H9 (cell line): ENCODE measurements at regions not wholly inside any gene's neighbourhood (a gene's known extent, or its start where the extent isn't known, plus 50 kb on each side); places are given as distances from the start of the nearest gene placed in this dataset.

Experiments
- DNase-seq: peaks from one replicate; pipeline ENCODE4 v3.0.0-alpha.2; 2017
- H2AFZ ChIP-seq: one replicate; pipeline ENCODE4 v1.6.1; 2013; ENCODE audit warnings: mild to moderate bottlenecking, low read length, control low read depth, moderate library complexity
- H2AK5ac ChIP-seq: 2 replicates; pipeline ENCODE4 v1.6.1; 2013; ENCODE audit warnings: low read length, control low read depth, mixed read lengths; ENCODE audit not compliant: insufficient read length
- H2BK120ac ChIP-seq: one replicate; pipeline ENCODE4 v1.6.1; 2013; ENCODE audit warnings: low read depth, mild to moderate bottlenecking, low read length, control low read depth, inconsistent platforms; ENCODE audit not compliant: poor library complexity, severe bottlenecking
- H2BK12ac ChIP-seq: 2 replicates; pipeline ENCODE4 v1.6.1; 2013; ENCODE audit warnings: low read length, control low read depth, mixed read lengths, low read depth; ENCODE audit not compliant: insufficient read length
- H2BK15ac ChIP-seq: 2 replicates; pipeline ENCODE4 v1.6.1; 2013; ENCODE audit warnings: low read depth, low read length, control low read depth
- H2BK20ac ChIP-seq: one replicate; pipeline ENCODE4 v1.6.1; 2013; ENCODE audit warnings: low read depth, mild to moderate bottlenecking, low read length, control low read depth, inconsistent platforms; ENCODE audit not compliant: poor library complexity, severe bottlenecking
- H2BK5ac ChIP-seq: 2 replicates; pipeline ENCODE4 v1.6.1; 2013; ENCODE audit warnings: low read length, control low read depth, mixed read lengths; ENCODE audit not compliant: insufficient read length
- H3K14ac ChIP-seq: 2 replicates; pipeline ENCODE4 v1.6.1; 2013; ENCODE audit warnings: low read length, control low read depth; ENCODE audit not compliant: insufficient read depth
- H3K18ac ChIP-seq: 2 replicates; pipeline ENCODE4 v1.6.1; 2013; ENCODE audit warnings: low read depth, mild to moderate bottlenecking, mixed read lengths, low read length, control low read depth; ENCODE audit not compliant: insufficient read length
- H3K23ac ChIP-seq: 2 replicates; pipeline ENCODE4 v1.6.1; 2013; ENCODE audit warnings: low read length, control low read depth, mixed read lengths, low read depth; ENCODE audit not compliant: insufficient read length
- H3K23me2 ChIP-seq: 2 replicates; pipeline ENCODE4 v1.6.1; 2013; ENCODE audit warnings: low read depth, mild to moderate bottlenecking, mixed read lengths, low read length, control low read depth; ENCODE audit not compliant: insufficient read length, poor library complexity, severe bottlenecking
- H3K27ac ChIP-seq: 2 replicates; pipeline ENCODE4 v1.5.1; 2013; ENCODE audit warnings: low read length, control low read depth, mixed read lengths, low read depth; ENCODE audit not compliant: insufficient read length
- H3K27me3 ChIP-seq: 2 replicates; pipeline ENCODE4 v1.6.1; 2013; ENCODE audit warnings: low read length, control low read depth, inconsistent platforms; ENCODE audit not compliant: insufficient read depth
- H3K4ac ChIP-seq: 2 replicates; pipeline ENCODE4 v1.6.1; 2013; ENCODE audit warnings: low read depth, mild to moderate bottlenecking, control low read depth, inconsistent platforms, low read length, moderate library complexity
- H3K4me1 ChIP-seq: 2 replicates; pipeline ENCODE4 v1.6.1; 2013; ENCODE audit warnings: low read length, control low read depth, inconsistent platforms; ENCODE audit not compliant: insufficient read depth
- H3K4me2 ChIP-seq: 2 replicates; pipeline ENCODE4 v1.6.1; 2013; ENCODE audit warnings: low read length, control low read depth, mixed read lengths; ENCODE audit not compliant: insufficient read length, insufficient read depth
- H3K56ac ChIP-seq: 2 replicates; pipeline ENCODE4 v1.6.1; 2013; ENCODE audit warnings: low read depth, mild to moderate bottlenecking, mixed read lengths, low read length, control low read depth; ENCODE audit not compliant: insufficient read length
- H3K79me1 ChIP-seq: 2 replicates; pipeline ENCODE4 v1.6.1; 2013; ENCODE audit warnings: low read depth, mild to moderate bottlenecking, moderate library complexity, low read length, control low read depth, inconsistent platforms; ENCODE audit not compliant: insufficient read depth, poor library complexity, severe bottlenecking
- H3K79me2 ChIP-seq: 2 replicates; pipeline ENCODE4 v1.6.1; 2013; ENCODE audit warnings: low read length, control low read depth, inconsistent platforms; ENCODE audit not compliant: insufficient read depth
- H3K9ac ChIP-seq: 2 replicates; pipeline ENCODE4 v1.6.1; 2013; ENCODE audit warnings: low read length, control low read depth, mixed read lengths; ENCODE audit not compliant: insufficient read length; ENCODE audit errors: extremely low read depth
- H3K9me3 ChIP-seq: one replicate; pipeline ENCODE4 v1.6.1; 2013; ENCODE audit warnings: low read depth, low read length, inconsistent platforms; ENCODE audit not compliant: control insufficient read depth
- H3T11ph ChIP-seq: one replicate; pipeline ENCODE4 v1.6.1; 2013; ENCODE audit warnings: mild to moderate bottlenecking, low read length, control low read depth, inconsistent platforms
- H4K20me1 ChIP-seq: one replicate; pipeline ENCODE4 v1.6.1; 2013; ENCODE audit not compliant: control insufficient read depth, insufficient read length, insufficient read depth
- H4K5ac ChIP-seq: 2 replicates; pipeline ENCODE4 v1.6.1; 2013; ENCODE audit warnings: low read depth, mild to moderate bottlenecking, mixed read lengths, low read length, control low read depth; ENCODE audit not compliant: insufficient read length
- H4K8ac ChIP-seq: replicated peaks from 2 replicates; pipeline ENCODE4 v1.6.1; 2013; ENCODE audit warnings: low read length, control low read depth, mixed read lengths, low read depth; ENCODE audit not compliant: insufficient read length
- H4K91ac ChIP-seq: 2 replicates; pipeline ENCODE4 v1.6.1; 2013; ENCODE audit warnings: low read depth, mild to moderate bottlenecking, moderate library complexity, mixed read lengths, low read length, control low read depth; ENCODE audit not compliant: insufficient read length
- H3K27ac Mint-ChIP-seq, 3 experiments: 2 replicates in 2 of 3; 3 replicates in 1 of 3; pipeline ENCODE4 v1.8.0; 2020 to 2021; ENCODE audit warnings: mixed read lengths in 3 of 3, mild to moderate bottlenecking in 1 of 3, moderate library complexity in 1 of 3
- H3K27me3 Mint-ChIP-seq: 2 replicates; pipeline ENCODE4 v1.8.0; 2021; ENCODE audit warnings: low read depth, mild to moderate bottlenecking, moderate library complexity, mixed read lengths
- H3K36me3 Mint-ChIP-seq, 3 experiments: 2 replicates in 2 of 3; 3 replicates in 1 of 3; pipeline ENCODE4 v1.8.0; 2020 to 2021; ENCODE audit warnings: low read depth in 3 of 3, mixed read lengths in 3 of 3; ENCODE audit not compliant: insufficient read depth in 1 of 3
- H3K4me1 Mint-ChIP-seq, 2 experiments: 2 replicates each; pipeline ENCODE4 v1.8.0; 2020; ENCODE audit warnings: mixed read lengths in 2 of 2
- H3K4me3 Mint-ChIP-seq, 2 experiments: 2 replicates in 1 of 2; 3 replicates in 1 of 2; pipeline ENCODE4 v1.8.0; 2020 to 2021; ENCODE audit warnings: mild to moderate bottlenecking in 2 of 2, mixed read lengths in 2 of 2, moderate library complexity in 1 of 2
- H3K9me3 Mint-ChIP-seq, 2 experiments: 2 replicates in 1 of 2; 3 replicates in 1 of 2; pipeline ENCODE4 v1.8.0; 2020; ENCODE audit warnings: mild to moderate bottlenecking in 2 of 2, mixed read lengths in 2 of 2, moderate library complexity in 1 of 2
- CTCF ChIP-seq: fragments of 200-600 bp; sonication (generic); conservative IDR thresholded peaks from 3 replicates; pipeline ENCODE4 v1.8.0; 2021; ENCODE audit warnings: antibody characterized with exemption, mild to moderate bottlenecking
- WGBS: extraction: QIAGEN DNeasy Blood & Tissue Kit; methylation state at CpG from one replicate; pipeline ENCODE4 v1.1.7; 2013; ENCODE audit warnings: missing lambda C conversion rate, low lambda C conversion rate, mixed read lengths; ENCODE audit not compliant: insufficient read length; ENCODE audit errors: extremely low coverage; 5-methylcytosine and 5-hydroxymethylcytosine counted together

- Histone ChIP-seq H2BK20ac (no peak overlapping the region), H3K56ac (no peak overlapping the region), H2AFZ (no peak overlapping the region), H3K27ac (no peak overlapping the region), H3K14ac (no peak overlapping the region), H2AK5ac (no peak overlapping the region), H3K9ac (no peak overlapping the region), H4K91ac (no peak overlapping the region), H3K4me1 (peaks cover 3% of the 10 kb centered on the region; the same call in 1 of the 2 replicates), H3K23me2 (no peaks in the 10 kb centered on the region), H3K79me2 (no peaks in the 10 kb centered on the region), H4K5ac (no peak overlapping the region), H3T11ph (no peak overlapping the region), H3K9me3 (no peaks in the 10 kb centered on the region), H3K4me2 (no peak overlapping the region), H3K23ac (no peak overlapping the region), H4K20me1 (no peaks in the 10 kb centered on the region), H4K8ac (no peak overlapping the region), H3K18ac (no peak overlapping the region), H3K79me1 (no peaks in the 10 kb centered on the region), H2BK12ac (no peak overlapping the region), H3K4ac (no peak overlapping the region), H2BK5ac (no peak overlapping the region), H2BK120ac (no peak overlapping the region), H2BK15ac (no peak overlapping the region), H3K27me3 (no peaks in the 10 kb centered on the region)
- TF ChIP-seq CTCF: no peak
- Mint-ChIP-seq H3K27ac (no peak overlapping the region; a peak in 1 of 7 replicates), H3K27me3 (no peaks in the 10 kb centered on the region), H3K9me3 (peaks cover 0 to under 1% of the 10 kb centered on the region in 2 experiments; a peak in 1 of 5 replicates), H3K4me3 (no peak overlapping the region), H3K36me3 (no peaks in the 10 kb centered on the region), H3K4me1 (peaks cover 34 to 47% of the 10 kb centered on the region in 2 experiments)
- DNase-seq: no peak
- no CpG with 5 or more reads among the region's 1 CpG for WGBS
These were observed 224.9 kb downstream of the SKIDA1 start for GRCh38 chr10:21300551-21300950.
